HPDE6-E6E7 (cell line): ENCODE measurements at regions not wholly inside any gene's neighbourhood (a gene's known extent, or its start where the extent isn't known, plus 50 kb on each side); places are given as distances from the start of the nearest gene placed in this dataset.
A peak's percentile ranks its signal among the peaks of the same experiment; 100 is the strongest.

Experiments
- DNase-seq: peaks from one replicate; pipeline ENCODE4 v3.0.0; 2011; ENCODE audit warnings: missing footprints; ENCODE audit errors: extremely low spot score

DNA sequence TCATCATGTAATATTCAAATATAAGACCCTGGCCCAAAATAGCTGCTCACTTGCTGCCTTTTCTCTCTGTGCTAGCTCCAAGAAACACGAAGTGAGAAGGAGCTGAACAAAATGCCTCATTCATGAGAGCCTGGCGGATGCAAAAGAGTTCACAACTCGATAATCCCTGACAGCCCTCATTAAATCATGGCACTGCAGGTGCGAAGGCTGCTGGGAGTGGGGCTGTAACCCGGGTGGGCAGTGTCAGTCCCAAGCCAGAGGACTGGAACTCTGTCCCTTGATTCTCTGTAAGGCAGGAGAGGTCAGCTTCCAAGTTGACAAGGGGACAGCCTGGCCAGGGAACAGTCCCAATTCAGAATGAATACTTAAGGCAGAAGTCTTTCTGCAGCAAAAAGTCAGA, 318.5 kb downstream of the CDC5L start:
- no peak for DNase-seq

DNA sequence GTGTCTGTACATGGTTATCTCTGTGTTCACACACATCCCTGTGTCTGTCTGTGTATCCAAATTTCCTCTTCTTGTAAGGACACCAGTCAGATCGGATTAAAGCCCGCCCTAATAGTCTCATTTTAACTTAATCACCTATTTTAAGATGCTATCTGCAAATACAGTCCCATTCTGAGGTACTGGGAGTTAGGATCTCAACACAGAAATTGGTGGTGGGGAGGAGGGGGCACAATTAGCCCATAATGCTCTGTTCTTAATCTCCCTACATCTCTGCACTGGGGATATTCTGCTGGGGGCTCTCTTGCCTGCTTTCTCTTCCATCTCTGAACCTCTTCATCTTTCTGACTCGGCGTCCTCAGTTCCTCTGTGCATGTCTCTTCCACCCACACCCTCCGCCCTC, 320.7 kb downstream of the CDC5L start:
- DNase-seq, result no peak

DNA sequence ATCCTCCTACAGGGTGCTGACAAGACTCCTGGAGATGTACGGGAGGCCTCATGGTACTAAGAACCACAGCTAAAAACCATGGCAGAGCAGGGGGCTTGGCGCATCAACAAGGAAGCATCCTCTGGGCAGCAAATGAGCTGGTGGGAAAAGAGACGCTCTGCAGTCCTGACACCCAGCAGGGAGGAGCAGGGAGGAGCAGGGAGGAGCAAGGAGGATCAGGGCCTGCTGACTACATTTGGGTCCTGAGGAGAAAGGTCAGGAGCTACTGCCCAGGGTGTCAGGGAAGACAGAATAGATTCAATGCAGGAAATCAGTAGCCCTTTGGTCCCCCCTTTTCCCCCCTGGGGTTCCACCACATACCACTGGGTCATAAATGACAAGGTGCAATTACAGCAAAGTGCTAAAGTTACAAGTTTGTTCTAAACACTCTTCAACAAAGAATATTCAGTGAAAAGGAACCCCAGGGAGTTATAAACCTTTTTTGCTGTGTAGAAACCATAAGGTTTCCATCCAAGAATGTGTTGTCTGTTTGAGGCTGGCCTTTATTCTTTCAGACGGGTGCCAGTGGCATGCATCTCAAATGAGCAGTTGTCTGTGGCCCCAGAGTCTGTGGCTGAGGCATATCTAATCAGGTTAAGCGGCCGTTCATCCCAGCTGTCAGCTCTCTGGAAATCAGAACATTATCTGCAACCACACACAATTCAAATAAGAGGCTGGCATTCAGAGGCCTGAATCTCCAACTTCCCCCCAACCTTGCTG, 325.0 kb downstream of the CDC5L start:
- no peak for DNase-seq

DNA sequence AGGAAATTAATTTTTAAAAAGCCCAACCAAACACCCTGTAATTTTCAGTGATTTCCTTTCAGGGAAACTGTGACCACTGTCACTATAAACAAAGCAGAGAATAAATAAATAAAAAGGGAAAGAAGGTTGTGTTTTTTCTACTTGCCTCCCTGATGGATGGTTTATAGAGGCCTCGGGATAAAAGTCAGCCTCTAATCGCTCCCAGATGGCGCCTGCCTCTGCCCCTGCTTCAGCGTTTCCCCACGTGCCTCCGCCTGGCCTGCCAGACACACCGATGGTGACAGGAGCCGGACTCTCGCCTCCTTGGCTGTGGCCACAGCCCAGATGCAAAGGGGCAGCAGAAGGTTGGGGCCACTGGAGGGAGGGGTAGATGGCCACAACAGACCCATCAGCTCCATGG, 327.7 kb downstream of the CDC5L start:
- no peak for DNase-seq

DNA sequence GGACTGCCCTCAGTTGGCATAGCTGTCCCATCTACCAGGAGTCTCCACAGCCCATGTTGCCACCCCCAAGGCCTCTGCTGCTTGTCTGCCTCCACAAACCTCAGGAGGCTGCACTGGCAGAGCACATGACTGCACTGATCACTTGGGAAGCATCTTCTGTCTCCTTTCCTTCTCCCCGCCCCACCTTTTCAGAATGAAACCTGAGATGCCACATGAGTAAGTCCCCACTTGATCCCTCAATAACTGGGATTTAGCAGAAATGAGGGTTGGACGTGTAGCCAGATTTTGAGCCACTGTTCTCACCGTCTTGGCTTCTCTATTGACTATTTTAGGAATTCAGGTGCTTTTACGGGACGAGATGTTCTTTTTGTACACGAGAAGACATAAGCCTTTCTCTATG, 328.4 kb downstream of the CDC5L start:
- DNase-seq, result no peak

DNA sequence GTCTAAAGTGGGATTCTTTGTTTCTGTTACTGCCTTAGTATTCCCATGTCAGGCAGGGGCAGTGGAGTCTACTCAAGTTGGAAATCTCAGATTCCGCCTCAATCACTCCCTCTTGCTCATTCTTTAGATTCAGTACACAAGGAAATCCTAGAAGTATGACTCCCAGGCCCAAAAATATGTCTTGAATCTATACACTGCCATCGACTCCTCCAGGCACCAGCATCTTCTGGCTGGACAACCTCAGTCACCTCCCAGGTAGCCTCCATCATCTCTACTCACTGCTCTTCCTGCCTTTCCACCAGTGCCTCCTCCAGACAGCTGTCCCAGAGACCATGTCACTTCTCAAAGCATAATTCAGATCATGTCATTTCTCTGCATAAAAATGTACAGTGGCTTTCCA, 329.9 kb downstream of the CDC5L start:
- no peak for DNase-seq

DNA sequence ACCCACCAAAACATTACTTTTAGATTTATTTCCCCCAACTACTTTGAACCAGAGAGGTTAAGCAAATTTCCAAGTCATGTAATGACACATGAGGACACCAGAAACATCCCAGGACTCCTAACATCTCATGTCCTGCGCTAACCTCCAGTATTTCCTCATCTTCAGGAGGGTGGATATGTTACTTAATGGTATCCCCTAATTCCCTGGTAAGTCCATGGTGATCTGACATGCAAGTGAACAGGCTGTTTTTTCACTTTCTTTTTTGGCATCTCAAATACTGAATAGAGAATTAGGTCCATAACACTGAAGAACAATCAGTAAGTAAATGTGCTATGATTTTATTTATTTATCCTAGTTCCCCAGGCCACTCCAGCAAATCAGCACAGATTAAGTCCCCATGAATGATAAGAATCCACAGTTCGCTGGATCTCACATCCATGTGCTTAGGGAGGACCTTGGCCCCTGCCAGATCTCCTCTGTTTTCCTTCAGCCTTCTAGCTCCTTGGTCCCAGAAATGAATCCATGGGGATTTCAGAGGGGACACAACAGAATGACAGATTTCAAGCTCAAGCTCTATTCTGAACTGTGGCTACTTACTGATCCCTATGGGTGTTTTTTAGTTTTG, 334.6 kb downstream of the CDC5L start:
- DNase-seq, result no peak

DNA sequence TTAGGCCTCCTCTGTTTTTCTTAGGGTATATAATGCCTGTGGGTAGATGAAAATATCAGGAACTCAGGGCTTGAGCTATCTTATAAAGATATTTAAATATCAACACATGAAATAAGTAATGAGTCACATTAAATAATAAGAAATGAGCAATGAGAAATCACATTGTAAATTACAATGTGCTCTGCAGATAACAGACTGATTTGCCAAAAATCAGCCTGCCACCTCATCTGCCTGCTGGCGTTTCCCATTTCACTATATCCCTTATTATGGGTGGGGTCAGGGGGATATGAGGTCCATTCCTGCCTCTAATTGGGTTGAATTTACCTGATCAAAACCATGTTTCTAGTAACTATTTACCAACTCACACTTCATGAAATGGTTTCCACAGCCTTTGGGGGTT, 335.2 kb downstream of the CDC5L start:
- DNase-seq, result no peak

DNA sequence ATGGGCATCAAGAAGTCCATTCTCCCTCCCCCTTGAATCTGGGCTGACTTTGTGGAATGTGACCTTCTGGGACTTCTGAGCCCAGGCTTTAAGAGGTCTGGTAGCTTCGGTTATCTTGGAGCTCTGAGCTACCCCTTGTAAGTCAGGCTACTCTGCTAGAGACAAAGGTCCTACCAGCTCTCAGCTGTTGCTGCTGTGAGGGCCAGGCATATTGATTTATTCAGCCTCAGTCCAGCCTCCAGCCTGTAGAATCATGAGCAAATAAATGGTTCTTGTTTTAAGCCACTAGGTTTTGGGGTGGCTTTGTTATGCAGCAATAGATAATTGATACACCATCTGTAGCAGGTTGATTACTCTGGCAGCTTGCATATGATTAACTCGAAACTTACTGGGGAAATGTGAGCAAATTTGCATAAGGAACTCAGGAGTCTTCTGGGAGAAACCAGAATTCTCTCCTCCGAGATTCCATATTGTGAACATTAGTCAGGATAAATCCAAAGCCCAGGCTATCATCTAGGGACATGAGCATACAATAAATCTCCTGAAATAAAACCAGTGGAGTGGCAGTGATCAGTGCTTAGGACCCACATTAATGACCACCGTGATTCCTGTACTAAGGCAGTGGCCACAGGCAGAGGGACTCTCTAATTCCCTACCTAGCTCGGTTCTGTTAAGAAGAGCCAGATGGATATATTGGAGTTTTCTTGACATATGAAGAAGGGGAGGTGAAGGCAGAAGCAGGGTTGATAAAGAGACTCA, 336.1 kb downstream of the CDC5L start:
- no peak for DNase-seq

DNA sequence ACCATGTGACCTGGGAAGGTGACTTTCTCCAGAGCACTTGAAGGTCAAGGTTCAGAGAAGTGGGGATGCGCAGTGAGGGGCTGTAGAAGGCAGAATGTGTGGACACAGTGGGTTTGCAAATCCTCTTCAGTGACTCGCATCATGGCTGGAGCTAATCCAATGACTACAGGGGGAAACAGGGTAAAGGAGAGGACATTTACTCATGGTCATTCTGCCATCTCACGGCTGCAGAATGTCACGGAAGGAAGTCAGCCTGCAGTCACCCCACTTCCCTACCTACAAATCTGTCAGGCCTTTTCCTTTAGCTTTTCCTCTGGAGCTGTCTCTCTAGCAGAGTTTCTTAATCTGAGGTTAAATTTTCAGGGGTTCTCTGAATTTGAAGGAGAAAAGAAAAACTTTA, 337.6 kb downstream of the CDC5L start:
- no peak for DNase-seq

DNA sequence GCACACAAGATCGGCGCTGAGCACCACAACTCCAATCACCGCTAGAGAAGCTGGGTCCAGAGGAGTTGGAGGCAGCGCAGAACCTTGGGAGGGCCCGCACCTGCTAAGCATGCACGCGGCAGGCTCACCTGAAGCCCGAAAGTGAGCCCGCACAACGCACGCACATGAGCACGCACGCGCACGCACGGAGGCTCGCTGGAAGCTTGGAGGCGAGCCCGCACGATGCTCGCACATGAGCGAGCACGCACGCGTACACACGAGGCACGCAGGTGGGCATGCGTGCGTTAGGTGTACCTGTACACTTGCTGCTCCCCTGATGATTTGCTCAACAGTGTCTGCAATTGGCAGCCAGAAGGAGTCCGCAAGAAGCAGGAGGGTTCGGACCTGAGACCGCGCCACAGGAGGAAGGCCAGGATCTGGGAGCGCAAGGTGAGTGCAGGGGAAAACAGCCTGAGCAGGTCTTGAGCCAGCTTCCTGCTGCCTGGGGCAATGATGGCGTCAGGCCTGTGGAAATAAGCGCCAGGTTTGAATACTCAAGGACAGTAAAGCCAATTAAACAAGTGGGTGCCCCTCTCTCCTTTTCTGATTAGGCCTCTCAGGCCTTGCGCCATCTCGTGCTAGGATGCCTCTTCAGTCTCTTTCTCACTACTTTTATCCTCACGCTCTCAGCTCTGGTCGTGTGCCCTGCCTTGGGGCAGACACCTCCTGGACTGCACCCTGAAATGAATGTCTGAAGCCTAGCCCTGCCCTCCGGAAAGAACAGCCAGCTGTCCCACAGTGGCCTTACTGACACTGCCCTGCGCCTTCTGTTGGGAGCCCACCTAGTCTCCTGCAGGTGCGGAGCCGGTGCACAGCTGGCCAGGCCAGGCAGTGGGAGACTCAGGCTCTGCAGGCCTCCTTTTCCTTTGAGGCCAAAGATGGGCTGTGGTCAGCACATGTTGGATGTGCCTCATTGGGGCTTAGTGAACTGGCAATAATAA, 340.4 kb downstream of the CDC5L start:
- no peak for DNase-seq

DNA sequence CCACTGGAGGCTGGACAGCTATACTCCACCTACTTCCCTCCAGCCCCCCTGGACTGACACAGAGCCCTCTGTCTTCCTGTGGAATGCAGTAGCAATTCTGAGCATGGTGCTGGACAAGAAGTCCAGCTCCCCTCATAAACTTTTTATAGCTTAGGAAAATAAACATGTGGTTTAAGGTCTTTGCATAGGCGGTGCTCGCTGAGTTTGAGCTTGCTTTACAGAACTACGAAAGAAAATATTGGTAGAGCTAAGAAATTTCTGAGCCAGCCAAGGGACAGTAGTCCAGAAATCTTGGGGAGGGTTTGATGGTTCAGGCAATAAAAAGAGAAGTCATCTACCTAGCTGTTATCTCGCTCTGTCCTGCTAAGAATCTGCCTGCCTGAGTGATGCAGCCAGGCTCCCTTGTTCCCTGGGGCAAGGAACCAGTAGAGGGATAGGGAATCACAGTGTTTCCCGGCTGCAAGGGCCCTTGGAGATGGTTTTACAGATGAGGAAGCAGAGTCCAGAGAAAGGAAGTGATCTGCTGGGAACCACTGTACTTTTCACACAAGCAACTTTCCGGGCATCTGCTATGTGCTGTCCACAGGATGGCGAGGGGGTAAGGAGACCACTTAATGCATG, 343.4 kb downstream of the CDC5L start:
- DNase-seq, result no peak

DNA sequence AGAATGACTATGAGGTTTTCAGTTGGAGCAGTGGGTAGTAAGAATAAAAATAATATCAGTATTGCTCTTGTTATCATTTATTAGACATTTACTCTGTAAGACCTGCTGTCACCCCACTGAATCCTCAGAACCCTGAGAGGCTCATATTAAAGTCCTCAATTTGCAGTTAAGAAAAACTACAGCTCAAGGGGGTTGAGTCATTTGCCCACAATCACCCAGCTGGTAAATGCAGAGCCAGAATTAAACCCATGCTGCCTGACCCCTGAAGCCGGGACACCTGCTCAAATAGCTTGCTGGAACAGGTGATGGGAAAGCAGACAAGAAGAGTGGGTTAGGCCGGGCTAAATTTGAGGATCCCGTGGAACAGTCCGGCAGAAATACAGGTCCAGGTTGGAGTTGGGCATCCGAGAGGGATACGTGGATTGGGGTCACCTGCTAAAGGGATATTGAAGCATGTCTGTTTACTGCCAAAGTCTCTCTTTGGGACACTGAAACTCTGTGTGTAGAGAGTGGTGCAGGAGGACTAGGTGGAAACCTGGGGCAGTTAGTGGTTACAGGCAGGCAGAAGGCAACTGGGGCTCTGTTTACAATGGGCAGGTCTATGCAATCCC, 344.1 kb downstream of the CDC5L start:
- DNase-seq, result no peak

DNA sequence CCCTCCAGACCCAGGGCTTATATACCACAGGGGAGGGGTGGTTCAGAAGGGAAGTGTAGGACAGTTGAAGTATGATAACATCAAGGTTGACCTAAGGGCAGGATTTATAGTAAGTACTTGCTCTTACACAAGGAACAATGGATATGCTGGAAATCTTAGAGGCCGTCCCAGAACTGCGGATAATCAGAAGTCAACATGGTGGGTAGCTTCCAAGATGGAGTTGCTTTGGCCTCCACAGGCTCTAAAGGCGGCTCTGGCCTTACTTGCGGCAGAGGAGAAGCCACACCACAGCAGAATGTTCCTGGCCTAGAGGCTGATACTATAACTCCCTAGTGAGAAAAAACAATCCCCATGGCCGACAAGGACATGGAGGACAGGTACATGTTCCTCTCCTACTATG, 344.7 kb downstream of the CDC5L start:
- DNase-seq, result no peak

DNA sequence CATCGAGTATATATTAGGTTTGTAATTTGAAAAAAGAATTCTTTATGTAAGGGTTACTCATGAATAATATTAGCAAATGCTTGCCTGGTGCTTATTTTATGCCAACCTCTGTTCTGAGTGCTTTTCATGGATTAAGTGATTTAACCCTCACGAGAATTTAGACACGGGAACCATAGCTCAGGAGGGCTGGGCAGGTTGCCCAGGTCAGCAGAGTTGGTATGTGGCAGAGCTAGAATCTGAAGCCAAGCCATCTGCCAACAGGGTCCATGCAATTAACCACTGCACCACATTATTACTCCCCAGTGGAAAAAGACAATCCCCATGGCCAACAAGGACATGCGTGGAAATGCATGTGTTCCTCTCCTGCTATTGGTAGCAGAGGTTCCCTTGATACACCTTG, 345.6 kb downstream of the CDC5L start:
- no peak for DNase-seq

DNA sequence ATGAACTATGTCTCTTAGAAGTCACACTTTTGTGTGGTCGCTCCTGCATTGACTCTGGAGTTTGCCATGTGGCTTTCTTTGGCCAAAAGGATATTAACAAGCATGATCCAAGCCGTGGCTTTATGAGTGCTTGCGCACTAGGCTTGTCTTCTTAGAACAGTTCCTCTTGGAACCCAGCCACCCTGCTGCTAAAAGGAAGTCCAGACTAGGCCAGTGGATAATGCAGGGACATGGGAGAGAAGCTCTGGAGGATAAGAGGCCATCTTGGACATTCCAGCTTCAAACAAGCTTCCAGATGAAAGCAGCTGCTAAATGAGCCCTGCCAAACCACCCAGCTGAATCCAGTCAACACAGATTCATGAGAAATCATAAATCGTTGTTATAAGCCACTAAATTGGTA, 346.4 kb downstream of the CDC5L start:
- no peak for DNase-seq

DNA sequence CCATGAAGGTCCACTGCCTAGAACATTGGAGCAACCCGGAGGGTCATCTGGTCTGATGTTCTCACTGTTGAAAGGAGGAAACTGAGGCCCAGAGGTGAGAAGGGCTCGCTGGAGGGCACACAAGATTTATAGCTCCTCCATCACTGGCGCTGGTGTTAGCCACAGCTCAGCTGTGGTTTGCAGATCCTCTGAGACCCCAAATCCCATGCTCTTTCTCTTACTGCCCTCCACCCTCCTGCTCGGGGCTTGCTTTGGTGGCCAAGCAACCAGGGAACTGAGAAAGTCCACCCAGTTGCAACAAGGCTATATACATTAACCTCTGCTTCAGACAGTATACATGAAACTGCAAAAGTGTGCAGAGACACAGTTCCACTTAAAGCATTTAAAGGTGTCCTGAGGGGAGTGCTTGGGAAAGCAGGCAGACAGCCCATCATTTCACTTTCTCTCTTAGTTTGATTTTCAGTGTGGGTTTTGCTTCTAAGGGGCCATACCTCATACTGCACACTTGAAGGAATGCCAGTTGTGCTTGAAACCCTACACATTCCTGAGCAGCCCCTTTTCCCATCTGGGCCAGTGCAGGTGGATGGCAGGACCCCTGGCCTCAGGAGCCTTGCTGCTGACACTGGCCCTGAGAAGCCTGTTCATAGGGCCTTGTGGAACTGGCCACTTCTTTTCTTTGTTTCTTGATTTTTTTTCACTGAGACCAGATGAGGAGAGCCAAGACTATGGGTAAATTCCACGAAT, 347.6 kb downstream of the CDC5L start:
- no peak for DNase-seq

DNA sequence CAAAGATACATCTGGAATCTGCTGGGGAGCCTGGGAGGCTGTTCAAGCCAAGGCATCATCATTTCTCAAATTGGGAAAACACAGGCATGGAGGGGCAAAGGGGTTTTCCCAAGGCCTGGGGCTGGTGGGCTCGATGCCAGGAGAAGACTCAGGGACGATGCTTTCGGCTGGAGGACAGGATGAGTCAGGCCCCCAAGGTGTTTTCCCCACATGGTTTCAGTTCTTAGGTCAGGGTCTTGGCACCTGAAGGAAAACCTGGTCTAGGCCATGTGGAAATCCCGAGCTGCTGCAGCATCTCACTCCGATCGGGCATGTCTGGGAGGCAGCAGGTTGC, 348.1 kb downstream of the CDC5L start:
- peak; percentile 11 for DNase-seq

DNA sequence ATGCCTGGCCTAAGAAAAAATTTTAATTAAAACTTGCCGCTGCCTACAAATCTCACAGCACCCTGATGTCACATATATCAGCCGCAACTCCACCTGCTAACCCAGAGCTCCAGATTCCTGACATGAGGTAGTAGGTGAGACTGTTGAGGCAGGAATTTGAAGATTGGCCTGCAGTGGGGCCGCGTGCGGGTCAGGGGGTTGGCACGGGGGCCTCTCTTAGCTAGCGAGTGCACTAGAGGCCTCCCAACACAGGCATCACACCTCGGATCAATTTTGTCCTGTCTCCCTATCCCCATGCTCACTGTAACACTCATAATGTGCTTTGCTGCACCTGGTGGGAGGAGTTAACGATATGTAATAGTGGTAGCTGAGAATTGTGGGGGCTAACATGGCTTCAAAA, 349.8 kb downstream of the CDC5L start:
- DNase-seq, result no peak

DNA sequence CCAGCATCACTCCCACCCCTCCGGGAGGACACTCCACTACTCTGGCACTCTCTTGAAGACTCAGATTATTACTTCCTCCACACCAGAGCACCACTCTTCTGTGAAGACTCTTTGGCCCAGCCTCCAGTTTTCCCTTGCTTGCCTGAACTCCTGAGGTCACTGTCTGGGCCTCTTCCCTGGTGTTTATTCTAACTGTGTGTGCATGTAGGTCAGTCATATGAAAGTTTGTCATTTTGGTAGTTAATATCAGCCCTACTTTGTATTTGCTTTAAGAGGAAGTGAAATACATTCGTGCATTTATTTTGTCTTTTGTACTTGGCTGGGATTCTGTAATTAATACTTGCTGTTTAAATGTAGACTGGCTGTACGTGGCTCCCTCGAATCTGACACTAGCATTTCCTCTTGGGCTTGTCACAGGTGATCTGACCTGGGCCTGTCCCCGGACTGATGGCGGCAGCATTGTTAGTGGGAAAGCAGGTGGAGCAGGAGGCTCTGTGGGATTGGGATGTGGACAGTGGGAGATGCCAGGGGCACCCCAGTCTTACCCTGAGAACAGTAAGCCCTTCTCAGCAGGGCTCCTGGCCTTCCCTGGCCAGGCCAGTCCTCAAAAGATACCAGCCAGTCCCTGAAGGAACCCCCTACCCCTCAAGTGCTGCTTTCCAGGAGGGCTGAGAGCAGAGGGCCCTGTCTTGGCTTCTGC, 350.5 kb downstream of the CDC5L start:
- no peak for DNase-seq
